ENCODE measurements at regions not wholly inside any gene's neighbourhood (a gene's known extent, or its start where the extent isn't known, plus 50 kb on each side); places are given as distances from the start of the nearest gene placed in this dataset.

- Mint-ChIP-seq H3K27ac (ENCODE audit: unreplicated experiment) (no peak overlapping the region), H3K36me3 (ENCODE audit: low read depth, unreplicated experiment) (peaks cover 8% of the 10 kb centered on the region), H3K4me3 (ENCODE audit: unreplicated experiment) (no peak overlapping the region), H3K27me3 (ENCODE audit: low read depth, unreplicated experiment) (peaks cover 3% of the 10 kb centered on the region), H3K4me1 (ENCODE audit: low read depth, unreplicated experiment) (no peaks in the 10 kb centered on the region), H3K9me3 (ENCODE audit: unreplicated experiment) (peaks cover 67% of the 10 kb centered on the region)
- Histone ChIP-seq H3K4me3 (ENCODE audit: insufficient read depth, low read depth, low read length) (no peak overlapping the region), H3K9ac (ENCODE audit: low read length) (no peak overlapping the region), H3K27ac (ENCODE audit: low read depth, low read length) (no peak overlapping the region), H3K4me1 (ENCODE audit: insufficient read depth, low read length) (no peaks in the 10 kb centered on the region), H3K36me3 (ENCODE audit: insufficient read depth, low read length) (no peaks in the 10 kb centered on the region), H3K9me3 (ENCODE audit: insufficient read depth, low read depth, low read length) (peaks cover 24% of the 10 kb centered on the region), H4K20me1 (ENCODE audit: insufficient read depth, low read length) (no peaks in the 10 kb centered on the region), H3K27me3 (ENCODE audit: insufficient read depth, low read length) (no peaks in the 10 kb centered on the region), H3K4me2 (ENCODE audit: low read length) (no peak overlapping the region), H3K79me2 (ENCODE audit: insufficient read depth, low read length) (no peaks in the 10 kb centered on the region), H2AFZ (ENCODE audit: low read depth, low read length) (no peak overlapping the region)
- no peak for DNase-seq (ENCODE audit: low read depth)
- TF ChIP-seq CTCF (IDR thresholded peaks at IDR 0.05; ENCODE audit: insufficient read depth, low read depth, low read length) (no peak), EZH2 (IDR thresholded peaks at IDR 0.05; ENCODE audit: insufficient read depth, low read length) (no peak)
- FAIRE-seq: no peak
These were observed 182.9 kb upstream of the RGMA start for GRCh38 chr15:93271871-93272270.

GRCh38 chr15:93270937-93271467, 182.0 kb upstream of the RGMA start:
- Histone ChIP-seq H3K4me1 (ENCODE audit: insufficient read depth, low read length) (no peaks in the 10 kb centered on the region), H3K4me3 (ENCODE audit: insufficient read depth, low read depth, low read length) (no peak overlapping the region), H3K27me3 (ENCODE audit: insufficient read depth, low read length) (no peaks in the 10 kb centered on the region), H3K36me3 (ENCODE audit: insufficient read depth, low read length) (no peaks in the 10 kb centered on the region), H3K27ac (ENCODE audit: low read depth, low read length) (no peak overlapping the region), H3K79me2 (ENCODE audit: insufficient read depth, low read length) (no peaks in the 10 kb centered on the region), H3K9ac (ENCODE audit: low read length) (no peak overlapping the region), H3K9me3 (ENCODE audit: insufficient read depth, low read depth, low read length) (peaks cover 24% of the 10 kb centered on the region), H2AFZ (ENCODE audit: low read depth, low read length) (no peak overlapping the region), H3K4me2 (ENCODE audit: low read length) (no peak overlapping the region), H4K20me1 (ENCODE audit: insufficient read depth, low read length) (no peaks in the 10 kb centered on the region)
- H3K9me3 Mint-ChIP-seq (ENCODE audit: unreplicated experiment): peaks cover 70% of the 10 kb centered on the region
- H3K4me3 Mint-ChIP-seq (ENCODE audit: unreplicated experiment): no peak overlapping the region
- peaks cover 3% of the 10 kb centered on the region for H3K27me3 Mint-ChIP-seq (ENCODE audit: low read depth, unreplicated experiment)
- no peak overlapping the region for H3K27ac Mint-ChIP-seq (ENCODE audit: unreplicated experiment)
- TF ChIP-seq EZH2 (IDR thresholded peaks at IDR 0.05; ENCODE audit: insufficient read depth, low read length) (no peak), CTCF (IDR thresholded peaks at IDR 0.05; ENCODE audit: insufficient read depth, low read depth, low read length) (no peak)
- FAIRE-seq (no peak), DNase-seq (ENCODE audit: low read depth) (no peak)
- H3K4me1 Mint-ChIP-seq (ENCODE audit: low read depth, unreplicated experiment): no peaks in the 10 kb centered on the region
- H3K36me3 Mint-ChIP-seq (ENCODE audit: low read depth, unreplicated experiment): peaks cover 8% of the 10 kb centered on the region

- Mint-ChIP-seq H3K4me1 (ENCODE audit: low read depth, unreplicated experiment) (peaks cover 8% of the 10 kb centered on the region), H3K9me3 (ENCODE audit: unreplicated experiment) (peaks cover 62% of the 10 kb centered on the region), H3K27me3 (ENCODE audit: low read depth, unreplicated experiment) (no peaks in the 10 kb centered on the region), H3K36me3 (ENCODE audit: low read depth, unreplicated experiment) (peaks cover 8% of the 10 kb centered on the region), H3K27ac (ENCODE audit: unreplicated experiment) (peak overlapping the region; percentile 18), H3K4me3 (ENCODE audit: unreplicated experiment) (no peak overlapping the region)
- H3K9me3 ChIP-seq (ENCODE audit: insufficient read depth, low read depth, low read length): peaks cover 19% of the 10 kb centered on the region
- H3K27me3 ChIP-seq (ENCODE audit: insufficient read depth, low read length): no peaks in the 10 kb centered on the region
- TF ChIP-seq CTCF (IDR thresholded peaks at IDR 0.05; ENCODE audit: insufficient read depth, low read depth, low read length) (no peak), EZH2 (IDR thresholded peaks at IDR 0.05; ENCODE audit: insufficient read depth, low read length) (no peak)
- no peak overlapping the region for H3K4me2 ChIP-seq (ENCODE audit: low read length)
- no peaks in the 10 kb centered on the region for H3K79me2 ChIP-seq (ENCODE audit: insufficient read depth, low read length)
- no peak overlapping the region for H3K9ac ChIP-seq (ENCODE audit: low read length)
- DNase-seq (ENCODE audit: low read depth) (no peak), FAIRE-seq (no peak)
- no peak overlapping the region for H2AFZ ChIP-seq (ENCODE audit: low read depth, low read length)
- no peaks in the 10 kb centered on the region for H3K4me1 ChIP-seq (ENCODE audit: insufficient read depth, low read length)
- H3K4me3 ChIP-seq (ENCODE audit: insufficient read depth, low read depth, low read length): no peak overlapping the region
- H3K27ac ChIP-seq (ENCODE audit: low read depth, low read length): no peak overlapping the region
- no peaks in the 10 kb centered on the region for H4K20me1 ChIP-seq (ENCODE audit: insufficient read depth, low read length)
- no peaks in the 10 kb centered on the region for H3K36me3 ChIP-seq (ENCODE audit: insufficient read depth, low read length)
These were observed 179.1 kb upstream of the RGMA start for GRCh38 chr15:93268066-93268465.
